ENCODE measurements at regions not wholly inside any gene's neighbourhood (a gene's known extent, or its start where the extent isn't known, plus 50 kb on each side); places are given as distances from the start of the nearest gene placed in this dataset.

DNA sequence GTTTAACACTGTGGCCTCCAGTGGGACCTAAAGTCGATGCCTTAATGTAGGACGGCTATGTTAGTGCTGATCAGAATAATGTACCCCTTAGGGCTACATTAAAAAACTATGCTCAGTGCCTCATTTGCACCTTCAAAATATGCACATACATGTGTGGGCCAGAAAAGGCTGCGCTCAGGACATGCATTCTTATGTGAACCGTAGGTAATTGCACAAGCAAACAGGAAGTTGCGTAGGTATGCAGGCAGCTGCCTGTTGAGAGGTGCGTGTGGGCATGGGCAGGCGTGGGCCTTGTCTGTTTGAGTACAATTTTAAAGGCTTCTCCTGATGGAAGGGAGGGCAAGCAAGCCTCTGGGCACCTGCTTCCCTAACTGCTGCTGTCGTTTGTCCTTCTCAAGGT, 116.2 kb upstream of the JAG1 start:
- Mint-ChIP-seq H3K27ac (no peak overlapping the region), H3K4me3 (no peak overlapping the region), H3K9me3 (no peaks in the 10 kb centered on the region), H3K36me3 (no peaks in the 10 kb centered on the region), H3K27me3 (ENCODE audit: insufficient read depth, low read depth) (peaks cover 2% of the 10 kb centered on the region), H3K4me1 (peaks cover 10% of the 10 kb centered on the region)
- Histone ChIP-seq H3K9me3 (ENCODE audit: low read depth) (no peaks in the 10 kb centered on the region), H3K79me2 (ENCODE audit: low read depth) (no peaks in the 10 kb centered on the region), H3K27me3 (peaks cover 5% of the 10 kb centered on the region), H3K4me1 (peaks cover 12% of the 10 kb centered on the region), H2AFZ (replicated peaks) (no peak overlapping the region), H3K36me3 (no peaks in the 10 kb centered on the region), H3K9ac (no peak overlapping the region), H3F3A (ENCODE audit: low read depth) (peaks cover 6% of the 10 kb centered on the region), H3K4me3 (no peak overlapping the region), H3K27ac (no peak overlapping the region), H3K4me2 (no peak overlapping the region), H4K20me1 (ENCODE audit: low read depth) (no peaks in the 10 kb centered on the region)
- no peak for DNase-seq (ENCODE audit: low spot score)
- TF ChIP-seq, protein P1, sequence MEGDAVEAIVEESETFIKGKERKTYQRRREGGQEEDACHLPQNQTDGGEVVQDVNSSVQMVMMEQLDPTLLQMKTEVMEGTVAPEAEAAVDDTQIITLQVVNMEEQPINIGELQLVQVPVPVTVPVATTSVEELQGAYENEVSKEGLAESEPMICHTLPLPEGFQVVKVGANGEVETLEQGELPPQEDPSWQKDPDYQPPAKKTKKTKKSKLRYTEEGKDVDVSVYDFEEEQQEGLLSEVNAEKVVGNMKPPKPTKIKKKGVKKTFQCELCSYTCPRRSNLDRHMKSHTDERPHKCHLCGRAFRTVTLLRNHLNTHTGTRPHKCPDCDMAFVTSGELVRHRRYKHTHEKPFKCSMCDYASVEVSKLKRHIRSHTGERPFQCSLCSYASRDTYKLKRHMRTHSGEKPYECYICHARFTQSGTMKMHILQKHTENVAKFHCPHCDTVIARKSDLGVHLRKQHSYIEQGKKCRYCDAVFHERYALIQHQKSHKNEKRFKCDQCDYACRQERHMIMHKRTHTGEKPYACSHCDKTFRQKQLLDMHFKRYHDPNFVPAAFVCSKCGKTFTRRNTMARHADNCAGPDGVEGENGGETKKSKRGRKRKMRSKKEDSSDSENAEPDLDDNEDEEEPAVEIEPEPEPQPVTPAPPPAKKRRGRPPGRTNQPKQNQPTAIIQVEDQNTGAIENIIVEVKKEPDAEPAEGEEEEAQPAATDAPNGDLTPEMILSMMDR (IDR thresholded peaks at IDR 0.05) = no peak
- TF ChIP-seq EZH2 (IDR thresholded peaks at IDR 0.05) = no peak
- no peak for TF ChIP-seq EZH2phosphoT487 (IDR thresholded peaks at IDR 0.05)

DNA sequence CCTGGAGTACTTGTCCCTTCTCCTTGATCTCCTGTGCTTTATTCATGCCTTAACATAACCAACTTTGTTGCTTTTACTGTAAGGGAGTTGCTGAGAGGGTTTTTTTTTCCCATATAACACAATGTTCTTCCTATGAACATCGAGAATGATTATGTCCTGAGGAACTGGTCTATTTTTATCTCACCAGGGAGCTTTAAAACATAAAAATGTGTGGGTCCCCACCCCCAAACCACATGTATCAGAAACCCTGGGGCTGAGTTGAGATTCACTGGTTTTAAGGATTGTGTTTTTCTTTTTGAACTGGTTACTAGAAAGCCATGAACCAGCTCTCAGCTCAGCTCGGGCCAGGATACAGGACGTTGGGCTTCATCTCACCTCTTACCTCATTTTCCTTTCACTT, 118.5 kb upstream of the JAG1 start:
- no peaks in the 10 kb centered on the region for H3K9me3 ChIP-seq (ENCODE audit: low read depth)
- no peak overlapping the region for H3K4me3 Mint-ChIP-seq
- H3K4me1 Mint-ChIP-seq = peaks cover 10% of the 10 kb centered on the region
- H3K36me3 Mint-ChIP-seq = no peaks in the 10 kb centered on the region
- H3K27ac ChIP-seq = no peak overlapping the region
- TF ChIP-seq EZH2phosphoT487 (IDR thresholded peaks at IDR 0.05) = no peak
- TF ChIP-seq, protein P1 (IDR thresholded peaks at IDR 0.05) = no peak
- TF ChIP-seq EZH2 (IDR thresholded peaks at IDR 0.05) = no peak
- H3K4me1 ChIP-seq = peaks cover 12% of the 10 kb centered on the region
- H3F3A ChIP-seq (ENCODE audit: low read depth) = peaks cover 6% of the 10 kb centered on the region
- peaks cover 2% of the 10 kb centered on the region for H3K27me3 Mint-ChIP-seq (ENCODE audit: insufficient read depth, low read depth)
- no peak overlapping the region for H3K27ac Mint-ChIP-seq
- no peak overlapping the region for H2AFZ ChIP-seq (replicated peaks)
- no peak overlapping the region for H3K9ac ChIP-seq
- H3K36me3 ChIP-seq = no peaks in the 10 kb centered on the region
- H3K4me2 ChIP-seq = no peak overlapping the region
- no peaks in the 10 kb centered on the region for H4K20me1 ChIP-seq (ENCODE audit: low read depth)
- no peaks in the 10 kb centered on the region for H3K9me3 Mint-ChIP-seq
- DNase-seq (ENCODE audit: low spot score) = no peak
- no peak overlapping the region for H3K4me3 ChIP-seq
- H3K27me3 ChIP-seq = peaks cover 16% of the 10 kb centered on the region
- no peaks in the 10 kb centered on the region for H3K79me2 ChIP-seq (ENCODE audit: low read depth)

DNA sequence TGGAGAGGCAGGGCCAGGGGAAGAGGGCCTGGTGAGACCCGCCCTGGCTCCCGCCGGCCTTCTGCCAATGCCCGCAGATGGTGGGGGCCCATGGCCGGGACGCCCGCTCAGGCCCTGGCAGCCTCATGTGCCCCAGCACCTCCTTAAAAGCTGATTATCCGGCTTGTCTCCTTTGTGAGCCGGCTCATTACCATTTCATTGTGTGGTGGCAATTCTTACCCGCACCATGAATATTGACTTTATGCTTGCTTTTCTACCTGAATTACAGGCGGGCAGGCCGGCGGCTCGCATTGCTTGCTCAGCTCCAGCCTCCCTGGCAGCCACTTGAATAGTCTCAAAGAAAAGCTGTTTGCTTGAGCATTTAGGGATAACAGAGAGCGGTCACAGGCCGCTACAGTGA, 120.0 kb upstream of the JAG1 start:
- H3K4me1 Mint-ChIP-seq = peaks cover 10% of the 10 kb centered on the region
- Histone ChIP-seq H3K9ac (no peak overlapping the region), H3K4me3 (no peak overlapping the region), H2AFZ (replicated peaks) (peak overlapping the region; percentile 22), H3K9me3 (ENCODE audit: low read depth) (no peaks in the 10 kb centered on the region), H3K36me3 (no peaks in the 10 kb centered on the region), H3F3A (ENCODE audit: low read depth) (peaks cover 6% of the 10 kb centered on the region), H3K4me2 (peak overlapping the region; percentile 71), H3K79me2 (ENCODE audit: low read depth) (no peaks in the 10 kb centered on the region), H3K27ac (no peak overlapping the region), H4K20me1 (ENCODE audit: low read depth) (no peaks in the 10 kb centered on the region), H3K27me3 (peaks cover 16% of the 10 kb centered on the region), H3K4me1 (peaks cover 12% of the 10 kb centered on the region)
- no peak for TF ChIP-seq EZH2phosphoT487 (IDR thresholded peaks at IDR 0.05)
- TF ChIP-seq, protein P1 (IDR thresholded peaks at IDR 0.05) = no peak
- no peak for TF ChIP-seq EZH2 (IDR thresholded peaks at IDR 0.05)
- no peaks in the 10 kb centered on the region for H3K9me3 Mint-ChIP-seq
- peak overlapping the region; percentile 44 for H3K27ac Mint-ChIP-seq
- no peak overlapping the region for H3K4me3 Mint-ChIP-seq
- H3K27me3 Mint-ChIP-seq (ENCODE audit: insufficient read depth, low read depth) = peaks cover 2% of the 10 kb centered on the region
- DNase-seq (ENCODE audit: low spot score) = peak; percentile 53
- H3K36me3 Mint-ChIP-seq = no peaks in the 10 kb centered on the region
